NCI-H524 (cell line): ENCODE measurements at regions not wholly inside any gene's neighbourhood (a gene's known extent, or its start where the extent isn't known, plus 50 kb on each side); places are given as distances from the start of the nearest gene placed in this dataset.

Source experiments
- DNase-seq, 2 experiments: peaks; one replicate each; lab custom pipeline; 2025; lab: John Stamatoyannopoulos, UW

DNA sequence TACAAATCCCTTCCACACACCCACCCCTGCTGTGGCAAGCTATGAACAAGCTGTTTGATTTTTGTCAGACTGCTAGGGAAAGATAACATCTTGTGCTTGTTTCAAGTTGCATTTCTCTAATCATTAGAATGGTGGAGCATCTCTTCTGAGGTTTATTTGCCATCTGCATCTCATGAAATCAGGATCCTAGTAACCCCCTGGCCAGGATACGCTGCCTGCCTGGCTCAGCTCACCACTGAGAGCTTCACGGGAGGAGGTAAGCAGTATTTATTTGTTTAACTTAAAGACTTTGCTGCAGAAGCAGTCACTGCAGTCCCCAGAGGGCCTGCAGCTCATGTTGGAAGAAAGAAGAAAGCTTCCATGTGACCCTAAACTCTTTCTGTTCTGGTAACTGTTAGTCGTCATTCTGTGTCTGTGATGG is 83.3 kb upstream of the CXCL14 start:
- DNase-seq: peak in 1 of 2 experiments; percentile 54

- no peak for DNase-seq
Measured at GRCh38 chr5:135660826-135661575, 82.2 kb upstream of the CXCL14 start.

DNA sequence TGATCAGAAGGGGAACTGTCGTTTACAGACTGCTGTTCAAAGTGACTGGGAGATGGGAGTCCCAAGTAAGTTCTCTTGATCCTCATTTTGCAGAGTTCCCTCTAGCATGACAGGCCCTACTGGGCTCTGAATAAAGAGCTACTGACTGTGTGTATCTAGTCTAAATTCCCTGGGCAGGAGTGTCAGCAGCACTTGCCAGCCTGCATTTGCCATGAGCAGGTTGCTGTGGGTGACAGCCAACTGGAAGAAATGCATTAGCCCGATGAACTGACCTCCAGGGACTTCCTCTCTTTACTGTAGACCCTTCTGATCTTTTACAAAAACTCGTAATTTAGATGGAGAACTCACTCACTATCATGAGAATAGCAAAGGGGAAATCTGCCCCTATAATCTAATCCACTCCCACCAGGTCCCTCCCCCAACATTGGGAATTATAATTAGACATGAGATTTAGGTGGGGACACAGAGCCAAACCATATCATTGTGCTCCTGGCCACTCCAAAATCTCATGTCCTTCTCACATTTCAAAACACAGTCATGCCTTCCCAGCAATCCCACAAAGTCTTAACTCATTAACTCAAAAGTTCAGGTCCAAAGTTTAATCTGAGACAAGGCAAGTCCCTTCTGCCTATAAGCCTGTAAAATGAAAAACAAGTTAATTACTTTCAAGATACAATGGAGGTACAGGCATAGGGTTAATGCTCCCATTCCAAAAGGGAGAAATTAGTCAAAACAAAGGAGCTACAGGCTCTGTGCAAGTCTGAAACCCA is 78.9 kb upstream of the CXCL14 start:
- no peak for DNase-seq

DNA sequence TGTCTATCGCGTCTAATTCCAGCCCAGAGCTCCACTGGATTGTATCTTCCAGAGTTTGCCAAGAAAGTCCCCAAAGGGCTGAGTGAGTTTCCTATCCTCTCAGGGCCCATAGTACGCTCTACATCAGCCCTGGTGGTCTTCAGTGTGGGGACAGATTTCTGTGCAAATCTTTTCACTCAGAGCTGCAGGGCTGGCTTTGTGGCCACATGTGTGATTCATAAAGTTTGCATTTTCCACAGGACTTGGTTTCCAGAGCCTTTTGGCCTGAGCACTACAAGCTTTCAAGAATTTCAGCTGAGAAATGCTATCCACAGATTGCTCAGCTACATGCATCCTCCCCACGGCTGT is 76.7 kb upstream of the CXCL14 start:
- DNase-seq: no peak

- no peak for DNase-seq
Measured at GRCh38 chr5:135654761-135655467, 76.1 kb upstream of the CXCL14 start.

- DNase-seq: no peak
Measured at GRCh38 chr5:135651156-135651555, 72.4 kb upstream of the CXCL14 start.

GRCh38 chr5:135650081-135650480 is 71.3 kb upstream of the CXCL14 start:
- no peak for DNase-seq

- no peak for DNase-seq
Measured at GRCh38 chr5:135649435-135649834, 70.6 kb upstream of the CXCL14 start.

GRCh38 chr5:135648116-135648515 is 69.3 kb upstream of the CXCL14 start:
- DNase-seq: no peak

GRCh38 chr5:135645336-135646180 is 66.8 kb upstream of the CXCL14 start:
- no peak for DNase-seq

DNA sequence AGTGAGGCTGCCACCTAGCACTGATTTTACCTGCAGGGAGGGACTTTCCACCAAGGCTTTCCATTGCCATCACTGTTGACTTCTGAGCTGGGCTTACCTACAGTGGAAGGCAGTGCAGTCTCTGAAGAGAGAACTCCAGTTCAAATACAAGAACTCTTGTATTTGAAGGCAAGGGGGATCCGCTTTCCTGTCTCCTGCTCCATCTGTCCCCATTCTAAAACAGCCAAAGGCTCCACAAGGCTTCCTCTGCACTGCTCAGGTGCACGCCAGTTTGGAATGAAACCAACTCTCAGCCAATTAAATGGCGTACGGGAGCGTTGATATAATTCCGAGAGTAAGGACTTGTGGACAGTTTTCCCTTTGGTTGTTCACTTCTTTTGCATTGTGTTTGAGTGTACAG is 66.0 kb upstream of the CXCL14 start:
- no peak for DNase-seq

DNA sequence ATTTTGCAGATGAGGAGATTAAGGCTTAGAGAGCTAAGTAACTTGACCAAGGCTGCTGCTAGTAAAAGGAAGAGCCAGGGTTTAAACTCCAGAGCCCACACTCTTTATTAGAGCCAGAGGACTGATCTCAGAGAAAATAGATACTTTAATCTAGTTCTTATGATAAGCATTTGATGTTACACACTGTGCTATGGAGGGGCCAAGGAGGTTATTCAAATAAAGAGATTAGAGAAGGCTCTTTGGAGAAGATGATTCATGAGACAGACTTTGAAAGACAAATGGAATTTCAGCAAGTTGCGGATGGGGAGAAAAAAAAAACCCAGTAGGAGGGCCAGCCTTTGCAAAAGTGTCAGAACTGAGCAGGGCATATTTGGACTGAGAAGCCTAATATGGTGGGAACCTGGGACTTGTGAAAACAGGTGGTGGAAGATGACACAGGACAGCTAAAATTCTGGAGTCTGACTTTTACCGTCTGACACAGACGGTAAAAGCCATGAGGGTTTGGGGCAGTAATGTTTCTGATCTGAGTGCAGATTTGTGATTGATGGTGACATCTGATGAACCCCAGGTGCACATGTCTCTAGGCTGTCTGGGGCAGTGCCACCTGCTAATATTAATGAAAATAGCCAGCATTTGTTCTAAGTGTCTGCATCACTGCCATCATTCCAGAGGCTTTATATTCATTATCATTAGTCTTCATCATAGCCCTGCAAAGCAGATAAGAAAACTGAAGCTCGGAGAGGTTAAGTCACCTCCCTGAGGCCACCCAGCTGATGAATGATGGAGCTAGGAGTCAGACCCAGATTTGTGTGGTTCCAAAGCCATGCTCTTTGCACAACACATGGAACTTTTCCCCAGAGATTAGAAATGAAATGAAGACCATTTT is 65.3 kb upstream of the CXCL14 start:
- peak; percentile 41 to 84 for DNase-seq

DNA sequence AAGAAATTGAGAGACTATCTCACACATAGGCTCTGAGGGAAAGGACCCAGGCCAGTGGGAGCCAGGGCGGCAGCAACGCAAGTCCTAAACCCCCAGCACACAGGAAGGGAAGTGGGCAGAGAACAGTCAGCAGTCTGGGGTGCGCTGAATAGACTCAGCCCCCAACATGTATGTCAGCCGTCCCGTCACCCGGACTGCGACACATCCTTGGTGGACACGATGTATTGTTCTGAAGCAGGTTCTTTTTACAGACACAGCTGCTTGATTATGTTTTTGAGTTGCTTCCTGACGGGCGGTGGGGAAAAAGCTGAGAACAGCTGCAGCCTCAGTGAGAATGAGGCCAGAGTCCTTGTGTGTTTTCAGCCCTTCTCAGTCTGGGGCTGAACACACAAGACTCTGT is 64.1 kb upstream of the CXCL14 start:
- DNase-seq: no peak

DNA sequence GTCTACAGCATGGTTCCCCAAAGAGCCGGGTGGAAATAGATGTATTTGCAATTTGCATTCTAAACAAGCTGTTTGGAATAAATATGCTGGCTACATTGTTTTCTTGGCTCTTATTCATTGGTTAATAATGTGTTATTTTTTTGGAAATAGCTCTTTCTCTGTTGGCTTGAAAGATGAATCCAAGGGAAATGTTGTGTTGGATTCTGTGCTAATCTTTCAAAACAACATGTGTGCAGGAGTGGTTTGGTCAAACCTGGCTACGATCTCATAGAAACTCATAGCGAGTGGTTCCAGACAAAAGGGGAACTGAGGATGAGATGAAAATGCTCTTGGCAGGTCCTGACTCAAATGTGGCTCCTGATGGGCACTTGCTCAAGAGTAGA is 63.7 kb upstream of the CXCL14 start:
- DNase-seq: no peak

- peak; percentile 4 to 59 for DNase-seq
Measured at GRCh38 chr5:135641734-135642487, 63.1 kb upstream of the CXCL14 start.

DNA sequence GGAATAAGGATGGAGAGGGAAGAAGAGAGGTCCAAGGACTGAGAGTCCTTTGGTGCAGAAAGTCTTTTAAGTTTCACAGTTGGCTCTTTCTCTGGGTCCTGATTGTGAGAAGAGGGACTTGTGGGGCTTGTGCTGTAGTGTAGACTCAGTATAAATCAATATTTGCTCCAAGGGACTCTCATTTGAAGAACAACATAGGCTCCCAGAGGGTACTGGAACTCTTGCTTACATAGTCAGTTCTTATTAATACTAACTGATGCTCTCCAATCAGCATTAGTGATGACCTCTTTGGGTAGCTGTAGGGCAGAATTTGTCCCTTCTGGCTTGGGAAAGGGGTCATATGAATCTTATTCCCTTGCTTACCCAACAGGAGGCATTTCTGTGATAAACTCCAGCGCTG is 62.5 kb upstream of the CXCL14 start:
- no peak for DNase-seq

GRCh38 chr5:135635451-135635850 is 56.7 kb upstream of the CXCL14 start:
- DNase-seq: no peak

DNA sequence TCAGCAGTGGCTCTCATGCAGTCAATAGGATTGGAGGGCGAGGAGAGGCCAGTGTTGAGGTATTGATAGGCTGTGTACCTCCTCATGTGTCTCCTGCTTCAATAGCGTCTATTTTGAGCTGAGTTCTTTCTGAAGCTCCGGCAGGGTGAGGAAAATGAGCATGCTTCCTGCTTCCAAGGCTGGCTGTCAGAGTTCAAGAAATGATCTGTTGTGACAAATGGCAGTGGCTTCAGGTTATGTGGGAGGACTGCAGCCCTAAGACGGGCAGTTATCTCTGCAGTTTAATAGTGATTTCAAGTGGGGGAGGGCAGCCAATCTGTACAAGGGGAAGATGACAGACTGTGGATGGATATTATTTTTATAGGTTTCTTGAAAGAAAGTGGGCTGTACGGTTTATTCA is 54.0 kb upstream of the CXCL14 start:
- no peak for DNase-seq

GRCh38 chr5:135631391-135631790 is 52.6 kb upstream of the CXCL14 start:
- no peak for DNase-seq

DNA sequence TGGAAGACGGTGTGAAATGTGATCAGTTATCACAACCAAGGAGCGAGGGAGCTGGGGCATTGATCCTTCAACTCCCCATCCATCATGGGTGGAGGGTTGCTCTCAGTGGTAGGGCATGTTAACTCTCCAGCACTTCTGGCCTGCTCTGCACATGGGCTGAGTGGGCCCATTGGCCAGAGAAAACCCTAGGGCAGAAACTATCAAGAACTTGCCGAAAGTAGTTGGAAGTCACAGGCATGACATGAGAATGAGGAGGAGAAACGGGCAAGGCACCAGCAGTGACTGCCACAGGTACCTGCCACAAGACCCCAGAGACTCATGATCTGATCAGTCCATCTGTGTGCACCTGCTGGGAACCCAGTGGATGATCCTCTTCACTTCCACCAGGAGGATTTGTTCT is 50.9 kb upstream of the CXCL14 start:
- DNase-seq: no peak
